Kidney epithelial cell (primary cell): ENCODE measurements at regions not wholly inside any gene's neighbourhood (a gene's known extent, or its start where the extent isn't known, plus 50 kb on each side); places are given as distances from the start of the nearest gene placed in this dataset.

Source experiments
- DNase-seq: peaks from one replicate; pipeline ENCODE4 v3.0.0-alpha.2; 2010; ENCODE audit warnings: low read depth
- H3K27me3 ChIP-seq: 2 replicates; pipeline ENCODE4 v1.6.0; 2011; ENCODE audit warnings: low read length; ENCODE audit not compliant: control insufficient read depth, insufficient read depth
- H3K36me3 ChIP-seq: 2 replicates; pipeline ENCODE4 v1.5.1; 2011; ENCODE audit warnings: low read length; ENCODE audit not compliant: control insufficient read depth, insufficient read depth
- H3K4me3 ChIP-seq: 2 replicates; pipeline ENCODE4 v1.5.1; 2011; ENCODE audit warnings: low read depth, mild to moderate bottlenecking, control low read depth, low read length
- CTCF ChIP-seq: IDR thresholded peaks from 2 replicates; pipeline ENCODE4 v1.5.1; 2011; ENCODE audit warnings: mild to moderate bottlenecking, moderate library complexity, low read length, control low read depth, inconsistent platforms; ENCODE audit not compliant: insufficient read depth, poor library complexity, severe bottlenecking

- H3K4me3 ChIP-seq: no peak overlapping the region
- no peaks in the 10 kb centered on the region for H3K27me3 ChIP-seq
- no peaks in the 10 kb centered on the region for H3K36me3 ChIP-seq
- TF ChIP-seq CTCF: no peak
- no peak for DNase-seq
These were observed 136.6 kb downstream of the PIK3R1 start for GRCh38 chr5:68352166-68352565.

- no peak for TF ChIP-seq CTCF
- no peak for DNase-seq
- H3K27me3 ChIP-seq: no peaks in the 10 kb centered on the region
These were observed 138.0 kb downstream of the PIK3R1 start for GRCh38 chr5:68353605-68354004.

GRCh38 chr5:68354315-68354714 is 138.8 kb downstream of the PIK3R1 start:
- no peak for DNase-seq
- no peak for TF ChIP-seq CTCF
- H3K27me3 ChIP-seq: no peaks in the 10 kb centered on the region
- H3K36me3 ChIP-seq: no peaks in the 10 kb centered on the region
- no peak overlapping the region for H3K4me3 ChIP-seq

More at GRCh38 chr5:68353605-68354004, 138.0 kb downstream of the PIK3R1 start:
- Histone ChIP-seq H3K36me3 (no peaks in the 10 kb centered on the region), H3K4me3 (no peak overlapping the region)

GRCh38 chr5:68356216-68356615 is 140.7 kb downstream of the PIK3R1 start:
- H3K27me3 ChIP-seq: no peaks in the 10 kb centered on the region
- TF ChIP-seq CTCF: no peak
- no peak for DNase-seq
- H3K36me3 ChIP-seq: no peaks in the 10 kb centered on the region
- H3K4me3 ChIP-seq: no peak overlapping the region

GRCh38 chr5:68356623-68357022 is 141.1 kb downstream of the PIK3R1 start:
- no peaks in the 10 kb centered on the region for H3K27me3 ChIP-seq
- no peaks in the 10 kb centered on the region for H3K36me3 ChIP-seq
- H3K4me3 ChIP-seq: no peak overlapping the region
- no peak for TF ChIP-seq CTCF
- DNase-seq: no peak

- no peak for TF ChIP-seq CTCF
- H3K27me3 ChIP-seq: no peaks in the 10 kb centered on the region
These were observed 144.1 kb downstream of the PIK3R1 start for GRCh38 chr5:68359699-68360098.

More at GRCh38 chr5:68359699-68360098, 144.1 kb downstream of the PIK3R1 start:
- no peaks in the 10 kb centered on the region for H3K36me3 ChIP-seq
- DNase-seq: no peak
- H3K4me3 ChIP-seq: no peak overlapping the region
